Gastrocnemius medialis (tissue), 4 donors: ENCODE measurements at regions not wholly inside any gene's neighbourhood (a gene's known extent, or its start where the extent isn't known, plus 50 kb on each side); places are given as distances from the start of the nearest gene placed in this dataset.

ENCODE experiments used
- ATAC-seq, 2 donors: fragments of 150-250 bp; one replicate each; pipeline ENCODE4 v1.9.1; 2016
- DNase-seq, 2 donors: peaks; one replicate each; pipeline ENCODE4 v3.0.0-alpha.2; 2019
- H3K27ac ChIP-seq, 4 donors: fragments of 200-600 bp; sonication (generic); 1 replicate in 1 of 4; 2 replicates in 3 of 4; pipeline ENCODE4 v1.5.1; 2016 to 2018; ENCODE audit warnings: mild to moderate bottlenecking in 2 of 4, moderate library complexity in 1 of 4
- H3K27me3 ChIP-seq, 3 donors: fragments of 200-600 bp; sonication (generic) in 2 of 3; 1 replicate in 1 of 3; 2 replicates in 2 of 3; pipeline versions ENCODE4 v1.5.1 to v1.6.0; 2016 to 2019; ENCODE audit warnings: mild to moderate bottlenecking in 1 of 3, moderate library complexity in 1 of 3
- H3K36me3 ChIP-seq, 2 donors: fragments of 200-600 bp; sonication (generic) in 1 of 2; one replicate each; pipeline ENCODE4 v1.5.1; 2017 to 2018
- H3K4me1 ChIP-seq, 2 donors: fragments of 200-600 bp; sonication (generic) in 1 of 2; one replicate each; pipeline ENCODE4 v1.5.1; 2016 to 2017; ENCODE audit warnings: mild to moderate bottlenecking in 2 of 2
- H3K4me3 ChIP-seq, 4 donors: fragments of 200-600 bp; sonication (generic) in 3 of 4; 1 replicate in 1 of 4; 2 replicates in 3 of 4; pipeline ENCODE4 v1.5.1; 2016 to 2019; ENCODE audit warnings: mild to moderate bottlenecking in 2 of 4
- H3K9me3 ChIP-seq, 3 donors: fragments of 200-600 bp; sonication (generic) in 2 of 3; 1 replicate in 1 of 3; 2 replicates in 2 of 3; pipeline ENCODE4 v1.5.1; 2016 to 2019
- CTCF ChIP-seq, 5 experiments: fragments of 450-650 bp in 3 of 5; fragments of 200-600 bp in 2 of 5; sonication (generic) in 2 of 5; IDR thresholded peaks in 4 of 5; conservative IDR thresholded peaks in 1 of 5; 1 replicate in 4 of 5; 2 replicates in 1 of 5; pipeline ENCODE4 v1.5.1; 2016 to 2019; ENCODE audit warnings: antibody characterized with exemption in 5 of 5, mild to moderate bottlenecking in 3 of 5, moderate library complexity in 3 of 5
- POLR2A ChIP-seq, 2 donors: fragments of 450-650 bp; IDR thresholded peaks; one replicate each; pipeline ENCODE4 v1.6.1; 2017; ENCODE audit warnings: antibody characterized with exemption in 2 of 2, mild to moderate bottlenecking in 2 of 2, moderate library complexity in 2 of 2
- in situ Hi-C, 4 donors: fragments of 200-750 bp; cut with MboI; loops; one replicate each; pipeline versions ENCODE4 v1.15.0 to v1.8.0; 2017; ENCODE audit warnings: low sequenced_read_pairs in 4 of 4
- intact Hi-C: fragments of 100-400 bp; cut with DNase I; formaldehyde crosslinking; loops from one replicate; pipeline ENCODE4 v1.15.1; 2023; ENCODE audit warnings: low total_unique reads

- ATAC-seq: no peak
- in situ Hi-C loops: no loop called here
- H3K4me3 ChIP-seq: no peak overlapping the region
Observed at GRCh38 chr2:235399895-235400294, 93.9 kb upstream of the AGAP1 start.

GRCh38 chr2:235402422-235402821 lies 91.4 kb upstream of the AGAP1 start:
- TF ChIP-seq CTCF (IDR thresholded peaks at IDR 0.05 in 4 of 5, conservative IDR thresholded peaks at IDR 0.05 in 1 of 5): no peak
- TF ChIP-seq POLR2A (IDR thresholded peaks at IDR 0.05): no peak
- no peaks in the 10 kb centered on the region for H3K9me3 ChIP-seq
- no peak overlapping the region for H3K4me3 ChIP-seq
- no peaks in the 10 kb centered on the region for H3K4me1 ChIP-seq
- no peak overlapping the region for H3K27ac ChIP-seq
- ATAC-seq (no peak), DNase-seq (no peak)
- in situ Hi-C loops (no loop called here), intact Hi-C loops (no loop called here)
- no peaks in the 10 kb centered on the region for H3K36me3 ChIP-seq
- no peaks in the 10 kb centered on the region for H3K27me3 ChIP-seq

More at GRCh38 chr2:235399895-235400294, 93.9 kb upstream of the AGAP1 start:
- H3K27ac ChIP-seq: no peak overlapping the region
- H3K27me3 ChIP-seq: no peaks in the 10 kb centered on the region
- H3K4me1 ChIP-seq: no peaks in the 10 kb centered on the region
- no peaks in the 10 kb centered on the region for H3K9me3 ChIP-seq
- TF ChIP-seq CTCF (IDR thresholded peaks at IDR 0.05 in 4 of 5, conservative IDR thresholded peaks at IDR 0.05 in 1 of 5) (no peak), POLR2A (IDR thresholded peaks at IDR 0.05) (no peak)
- no peak for DNase-seq
- H3K36me3 ChIP-seq: no peaks in the 10 kb centered on the region
- intact Hi-C loops: no loop called here

GRCh38 chr2:235405612-235406361 lies 88.1 kb upstream of the AGAP1 start:
- in situ Hi-C loops: no loop called here
- H3K27me3 ChIP-seq: no peaks in the 10 kb centered on the region

GRCh38 chr2:235406430-235406829 lies 87.4 kb upstream of the AGAP1 start:
- in situ Hi-C loops: no loop called here
- no peak for DNase-seq
- H3K27me3 ChIP-seq: no peaks in the 10 kb centered on the region
- intact Hi-C loops: no loop called here
- H3K4me3 ChIP-seq: no peak overlapping the region
- no peaks in the 10 kb centered on the region for H3K36me3 ChIP-seq
- H3K4me1 ChIP-seq: no peaks in the 10 kb centered on the region
- H3K27ac ChIP-seq: no peak overlapping the region
- TF ChIP-seq POLR2A (IDR thresholded peaks at IDR 0.05): no peak
- no peak for TF ChIP-seq CTCF (IDR thresholded peaks at IDR 0.05 in 4 of 5, conservative IDR thresholded peaks at IDR 0.05 in 1 of 5)
- H3K9me3 ChIP-seq: no peaks in the 10 kb centered on the region
- ATAC-seq: no peak

More at GRCh38 chr2:235405612-235406361, 88.1 kb upstream of the AGAP1 start:
- intact Hi-C loops: no loop called here
- Histone ChIP-seq H3K9me3 (no peaks in the 10 kb centered on the region), H3K36me3 (no peaks in the 10 kb centered on the region), H3K4me1 (no peaks in the 10 kb centered on the region), H3K27ac (no peak overlapping the region), H3K4me3 (no peak overlapping the region)
- ATAC-seq (no peak), DNase-seq (no peak)
- TF ChIP-seq CTCF (IDR thresholded peaks at IDR 0.05 in 4 of 5, conservative IDR thresholded peaks at IDR 0.05 in 1 of 5): no peak
- TF ChIP-seq POLR2A (IDR thresholded peaks at IDR 0.05): no peak
